Spleen (tissue), 11 donors: ENCODE measurements at regions not wholly inside any gene's neighbourhood (a gene's known extent, or its start where the extent isn't known, plus 50 kb on each side); places are given as distances from the start of the nearest gene placed in this dataset.

Experiments
- DNase-seq: peaks from one replicate; pipeline ENCODE4 v3.0.0-alpha.2; 2020
- H3K27ac ChIP-seq, 8 donors: fragments of 200-600 bp; sonication (generic) in 7 of 8; 1 replicate in 4 of 8; 2 replicates in 4 of 8; pipeline versions ENCODE4 v1.5.0 to v1.8.0; 2016 to 2021; ENCODE audit warnings: inconsistent platforms in 4 of 8, mild to moderate bottlenecking in 4 of 8, moderate library complexity in 1 of 8
- H3K27me3 ChIP-seq, 7 donors: fragments of 200-600 bp; sonication (generic) in 6 of 7; replicated peaks in 1 of 7; 1 replicate in 4 of 7; 2 replicates in 3 of 7; pipeline versions ENCODE4 v1.5.0 to v1.8.0; 2016 to 2021; ENCODE audit warnings: inconsistent platforms in 3 of 7, mild to moderate bottlenecking in 1 of 7
- H3K36me3 ChIP-seq, 6 donors: fragments of 200-600 bp; sonication (generic) in 5 of 6; 1 replicate in 4 of 6; 2 replicates in 2 of 6; pipeline versions ENCODE4 v1.5.0 to v1.8.0; 2016 to 2021; ENCODE audit warnings: inconsistent platforms in 2 of 6
- H3K4me1 ChIP-seq, 6 donors: fragments of 200-600 bp; sonication (generic) in 5 of 6; 1 replicate in 3 of 6; 2 replicates in 3 of 6; pipeline versions ENCODE4 v1.5.0 to v1.8.0; 2016 to 2021; ENCODE audit warnings: inconsistent platforms in 3 of 6
- H3K4me3 ChIP-seq, 8 donors: fragments of 200-600 bp; sonication (generic) in 7 of 8; 1 replicate in 4 of 8; 2 replicates in 4 of 8; pipeline versions ENCODE4 v1.5.0 to v1.8.0; 2016 to 2021; ENCODE audit warnings: inconsistent platforms in 4 of 8, mild to moderate bottlenecking in 4 of 8, moderate library complexity in 2 of 8
- H3K9me3 ChIP-seq, 8 donors: fragments of 200-600 bp; sonication (generic) in 7 of 8; 1 replicate in 4 of 8; 2 replicates in 4 of 8; pipeline versions ENCODE4 v1.5.0 to v1.8.0; 2016 to 2021; ENCODE audit warnings: inconsistent platforms in 4 of 8
- POLR2A ChIP-seq, 3 donors: fragments of 450-650 bp; IDR thresholded peaks; one replicate each; pipeline ENCODE4 v1.5.1; 2017; ENCODE audit warnings: antibody characterized with exemption in 3 of 3, mild to moderate bottlenecking in 1 of 3
- POLR2AphosphoS5 ChIP-seq, 3 donors: sonication (generic); formaldehyde crosslinking; IDR thresholded peaks; one replicate each; pipeline ENCODE4 v1.5.1; 2017; ENCODE audit warnings: antibody characterized with exemption in 3 of 3
- WGBS, 5 donors: extraction: QIAGEN DNeasy Blood & Tissue Kit in 3 of 5; methylation state at CpG; one replicate each; pipeline versions ENCODE4 v1.1.5 to v1.1.7; 2013 to 2018; 5-methylcytosine and 5-hydroxymethylcytosine counted together
- intact Hi-C: fragments of 100-400 bp; cut with DNase I; formaldehyde crosslinking; loops from one replicate; pipeline ENCODE4 v1.15.0; 2023; ENCODE audit warnings: low total_unique reads
- TF ChIP-seq, protein P1 (sequence below), 11 experiments: fragments of 200-600 bp in 7 of 11; fragments of 450-650 bp in 4 of 11; sonication (generic) in 4 of 11; IDR thresholded peaks in 8 of 11; conservative IDR thresholded peaks in 3 of 11; 1 replicate in 7 of 11; 2 replicates in 4 of 11; pipeline versions ENCODE4 v1.4.0 to v1.8.0; 2016 to 2021; ENCODE audit warnings: antibody characterized with exemption in 11 of 11, inconsistent platforms in 4 of 11, mild to moderate bottlenecking in 1 of 11
- donor health status: healthy with polysubstance abuse.
- donor health status: DM: no; HTN: no; CAD: no; lungs with moderate emphysema.
- donor health status: DM: no; HTN: no; CAD: no.
- donor health status: Bipolar disorder and iron deficiency.
- donor health status: healthy.
- donor health status: DM: no; HTN: no; CAD: no.
- donor health status: DM: yes; HTN: yes; CAD: no.

DNA sequence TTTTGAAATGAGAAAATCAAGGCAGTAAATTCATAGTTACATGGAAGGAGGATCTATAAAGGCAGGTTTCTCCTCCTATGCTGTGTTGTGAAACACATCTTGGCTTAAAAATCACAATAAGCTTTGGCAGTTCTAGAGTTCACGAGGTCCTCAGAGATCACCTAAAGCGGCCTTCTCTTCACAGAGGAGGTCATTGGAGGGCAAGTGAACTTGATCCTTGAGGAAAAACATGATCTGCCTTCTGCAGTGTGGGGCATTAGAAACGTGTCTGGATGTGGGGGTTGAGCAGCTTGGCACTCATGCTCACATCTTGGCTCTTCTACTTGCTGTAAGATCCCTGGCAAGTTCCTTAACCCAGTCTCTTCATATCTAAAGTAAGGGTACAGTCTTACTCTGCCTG lies 96.1 kb upstream of the BMPER start:
- DNase-seq, result no peak
- WGBS, 5 donors, result 63 to 85% (median 72%) methylated on average over 3 of the region's 3 CpGs
- Histone ChIP-seq H3K9me3 (peaks cover 0 to 5% (median 0%) of the 10 kb centered on the region in 8 donors), H3K4me3 (no peak overlapping the region), H3K36me3 (no peaks in the 10 kb centered on the region), H3K27ac (no peak overlapping the region), H3K4me1 (peaks cover 0 to 23% (median 12%) of the 10 kb centered on the region in 6 donors), H3K27me3 (no peaks in the 10 kb centered on the region)
- TF ChIP-seq POLR2A (IDR thresholded peaks at IDR 0.05) (no peak), POLR2AphosphoS5 (IDR thresholded peaks at IDR 0.05) (no peak)
- TF ChIP-seq, protein P1, sequence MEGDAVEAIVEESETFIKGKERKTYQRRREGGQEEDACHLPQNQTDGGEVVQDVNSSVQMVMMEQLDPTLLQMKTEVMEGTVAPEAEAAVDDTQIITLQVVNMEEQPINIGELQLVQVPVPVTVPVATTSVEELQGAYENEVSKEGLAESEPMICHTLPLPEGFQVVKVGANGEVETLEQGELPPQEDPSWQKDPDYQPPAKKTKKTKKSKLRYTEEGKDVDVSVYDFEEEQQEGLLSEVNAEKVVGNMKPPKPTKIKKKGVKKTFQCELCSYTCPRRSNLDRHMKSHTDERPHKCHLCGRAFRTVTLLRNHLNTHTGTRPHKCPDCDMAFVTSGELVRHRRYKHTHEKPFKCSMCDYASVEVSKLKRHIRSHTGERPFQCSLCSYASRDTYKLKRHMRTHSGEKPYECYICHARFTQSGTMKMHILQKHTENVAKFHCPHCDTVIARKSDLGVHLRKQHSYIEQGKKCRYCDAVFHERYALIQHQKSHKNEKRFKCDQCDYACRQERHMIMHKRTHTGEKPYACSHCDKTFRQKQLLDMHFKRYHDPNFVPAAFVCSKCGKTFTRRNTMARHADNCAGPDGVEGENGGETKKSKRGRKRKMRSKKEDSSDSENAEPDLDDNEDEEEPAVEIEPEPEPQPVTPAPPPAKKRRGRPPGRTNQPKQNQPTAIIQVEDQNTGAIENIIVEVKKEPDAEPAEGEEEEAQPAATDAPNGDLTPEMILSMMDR (IDR thresholded peaks at IDR 0.05 in 8 of 11, conservative IDR thresholded peaks at IDR 0.05 in 3 of 11), result no peak
- intact Hi-C loops, result no loop called here

GRCh38 chr7:33810356-33810755 lies 95.0 kb upstream of the BMPER start:
- WGBS, 5 donors, result 94 to 100% (median 97%) methylated on average over 4 of the region's 4 CpGs
- H3K36me3 ChIP-seq, result no peaks in the 10 kb centered on the region
- no peak overlapping the region for H3K27ac ChIP-seq
- H3K4me1 ChIP-seq, result peaks cover 0 to 21% (median 12%) of the 10 kb centered on the region in 6 donors
- no peak overlapping the region for H3K4me3 ChIP-seq
- no peaks in the 10 kb centered on the region for H3K27me3 ChIP-seq
- intact Hi-C loops, result no loop called here
- H3K9me3 ChIP-seq, result peaks cover 0 to 5% (median 0%) of the 10 kb centered on the region in 8 donors
- no peak for DNase-seq
- TF ChIP-seq POLR2A (IDR thresholded peaks at IDR 0.05), result no peak
- TF ChIP-seq POLR2AphosphoS5 (IDR thresholded peaks at IDR 0.05), result no peak
- TF ChIP-seq, protein P1 (IDR thresholded peaks at IDR 0.05 in 8 of 11, conservative IDR thresholded peaks at IDR 0.05 in 3 of 11), result no peak

- Histone ChIP-seq H3K27me3 (no peaks in the 10 kb centered on the region), H3K4me3 (no peak overlapping the region), H3K36me3 (no peaks in the 10 kb centered on the region), H3K9me3 (peaks cover 0 to 5% (median 0%) of the 10 kb centered on the region in 8 donors), H3K4me1 (peaks cover 0 to 5% (median 0%) of the 10 kb centered on the region in 6 donors), H3K27ac (no peak overlapping the region)
- TF ChIP-seq, protein P1 (IDR thresholded peaks at IDR 0.05 in 8 of 11, conservative IDR thresholded peaks at IDR 0.05 in 3 of 11), result no peak
- TF ChIP-seq POLR2A (IDR thresholded peaks at IDR 0.05) (no peak), POLR2AphosphoS5 (IDR thresholded peaks at IDR 0.05) (no peak)
- 94 to 99% (median 95%) methylated on average over 4 of the region's 4 CpGs for WGBS, 5 donors
- intact Hi-C loops, result no loop called here
- no peak for DNase-seq
Measured at GRCh38 chr7:33813331-33813730, 92.0 kb upstream of the BMPER start.

DNA sequence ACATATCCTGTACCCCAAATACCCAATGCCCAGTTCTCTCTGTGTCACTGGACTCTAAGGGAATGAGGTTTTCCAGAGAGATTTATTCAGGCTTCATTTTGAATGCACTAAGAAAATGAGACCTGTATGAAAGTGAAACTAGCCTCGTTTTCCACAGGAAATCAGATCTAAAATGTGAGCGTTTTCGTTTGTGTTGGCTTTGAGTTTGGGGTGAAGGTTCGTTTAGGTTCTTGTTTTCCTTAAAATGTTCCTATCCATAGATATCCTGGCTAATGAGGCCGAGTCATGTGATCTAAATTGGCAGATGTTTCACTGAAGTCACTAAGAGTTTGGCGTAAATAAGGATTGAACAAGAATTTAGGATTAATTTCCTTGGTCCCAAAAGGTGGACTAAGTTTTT lies 90.9 kb upstream of the BMPER start:
- Histone ChIP-seq H3K9me3 (peaks cover 0 to 7% (median 2%) of the 10 kb centered on the region in 8 donors), H3K4me1 (peaks cover 0 to 5% (median 0%) of the 10 kb centered on the region in 6 donors), H3K27me3 (no peaks in the 10 kb centered on the region), H3K4me3 (peak overlapping the region in 3 of 8 donors; percentile 3 to 29 (median 4)), H3K36me3 (no peaks in the 10 kb centered on the region), H3K27ac (peak overlapping the region in 1 of 8 donors; percentile 25)
- TF ChIP-seq POLR2AphosphoS5 (IDR thresholded peaks at IDR 0.05) (no peak), POLR2A (IDR thresholded peaks at IDR 0.05) (no peak)
- TF ChIP-seq, protein P1 (IDR thresholded peaks at IDR 0.05 in 8 of 11, conservative IDR thresholded peaks at IDR 0.05 in 3 of 11), result no peak
- intact Hi-C loops, result no loop called here
- DNase-seq, result no peak
- WGBS, 5 donors, result 32 to 41% (median 34%) methylated on average over 6 of the region's 6 CpGs
